ENCODE measurements at regions not wholly inside any gene's neighbourhood (a gene's known extent, or its start where the extent isn't known, plus 50 kb on each side); places are given as distances from the start of the nearest gene placed in this dataset.

DNA sequence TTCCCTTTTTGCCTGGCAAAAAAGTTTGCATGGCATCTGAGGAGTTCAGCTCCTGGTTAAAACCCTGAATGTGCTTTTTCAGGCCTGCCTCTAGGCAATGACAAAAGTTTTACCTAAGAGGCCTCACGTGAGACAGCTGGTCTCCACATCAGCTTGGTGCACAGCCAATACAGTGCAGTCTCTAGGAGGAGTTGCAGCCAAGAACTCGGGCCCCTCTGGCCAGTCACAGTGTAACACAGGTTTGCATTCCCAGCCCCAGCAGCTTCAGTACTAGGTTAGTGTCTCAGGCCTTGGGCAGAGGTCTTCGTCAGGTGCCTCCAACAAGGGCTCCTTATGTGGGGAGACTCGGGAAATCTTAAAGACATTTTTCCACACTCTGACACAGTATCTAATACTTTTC lies 771.7 kb downstream of the SORCS1 start (continued):
- TF ChIP-seq KDM4A (IDR thresholded peaks at IDR 0.05; ENCODE audit: low read depth, low read length, severe bottlenecking), result no peak
- no peak for TF ChIP-seq SIX5 (IDR thresholded peaks at IDR 0.05; ENCODE audit: low read depth, low read length)
- TF ChIP-seq CREB1 (IDR thresholded peaks at IDR 0.05), result no peak
- TF ChIP-seq SIRT6 (IDR thresholded peaks at IDR 0.05; ENCODE audit: low read length), result no peak
- TF ChIP-seq TAF1 (IDR thresholded peaks at IDR 0.05; ENCODE audit: low read depth, low read length), result no peak
- TF ChIP-seq RBBP5 (IDR thresholded peaks at IDR 0.05; ENCODE audit: borderline replicate concordance, low read depth, low read length), result no peak
- TF ChIP-seq SRF (IDR thresholded peaks at IDR 0.05; ENCODE audit: low read depth, low read length), result no peak
- TF ChIP-seq, protein P1, sequence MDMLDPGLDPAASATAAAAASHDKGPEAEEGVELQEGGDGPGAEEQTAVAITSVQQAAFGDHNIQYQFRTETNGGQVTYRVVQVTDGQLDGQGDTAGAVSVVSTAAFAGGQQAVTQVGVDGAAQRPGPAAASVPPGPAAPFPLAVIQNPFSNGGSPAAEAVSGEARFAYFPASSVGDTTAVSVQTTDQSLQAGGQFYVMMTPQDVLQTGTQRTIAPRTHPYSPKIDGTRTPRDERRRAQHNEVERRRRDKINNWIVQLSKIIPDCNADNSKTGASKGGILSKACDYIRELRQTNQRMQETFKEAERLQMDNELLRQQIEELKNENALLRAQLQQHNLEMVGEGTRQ (IDR thresholded peaks at IDR 0.05; ENCODE audit: low read length), result no peak
- no peak for TF ChIP-seq SUZ12 (IDR thresholded peaks at IDR 0.05; ENCODE audit: low read length)
